Transverse colon (tissue), 4 donors: ENCODE measurements at regions not wholly inside any gene's neighbourhood (a gene's known extent, or its start where the extent isn't known, plus 50 kb on each side); places are given as distances from the start of the nearest gene placed in this dataset.
A peak's percentile ranks its signal among the peaks of the same experiment; 100 is the strongest.
"Not testable (repeated sequence)": the region's sequence is repeated elsewhere in the genome, so short reads cannot be mapped to it uniquely, and the experiment has no call there.

Source experiments
- DNase-seq: peaks from one replicate; pipeline ENCODE4 v3.0.0-alpha.2; 2019
- H3K27ac ChIP-seq, 4 donors: fragments of 200-600 bp; sonication (generic); 2 replicates each; pipeline ENCODE4 v1.5.1; 2016 to 2018; ENCODE audit warnings: inconsistent platforms in 4 of 4
- H3K27me3 ChIP-seq: fragments of 200-600 bp; sonication (generic); 2 replicates; pipeline ENCODE4 v1.5.1; 2017; ENCODE audit warnings: inconsistent platforms
- H3K36me3 ChIP-seq, 4 donors: fragments of 200-600 bp; sonication (generic); 2 replicates each; pipeline ENCODE4 v1.5.1; 2017 to 2019; ENCODE audit warnings: inconsistent platforms in 4 of 4
- H3K4me1 ChIP-seq, 4 donors: fragments of 200-600 bp; sonication (generic); 2 replicates each; pipeline ENCODE4 v1.5.1; 2017 to 2020; ENCODE audit warnings: inconsistent platforms in 4 of 4
- H3K4me3 ChIP-seq, 4 donors: fragments of 200-600 bp; sonication (generic); 1 replicate in 1 of 4; 2 replicates in 3 of 4; pipeline versions ENCODE4 v1.5.1 to v1.6.1; 2017 to 2019; ENCODE audit warnings: inconsistent platforms in 4 of 4
- H3K9me3 ChIP-seq, 2 donors: fragments of 200-600 bp; sonication (generic); 2 replicates each; pipeline ENCODE4 v1.5.1; 2017 to 2019; ENCODE audit warnings: inconsistent platforms in 2 of 2
- WGBS, 2 donors: methylation state at CpG; one replicate each; pipeline ENCODE4 v1.1.5; 2018; ENCODE audit warnings: low coverage in 1 of 2; 5-methylcytosine and 5-hydroxymethylcytosine counted together
- in situ Hi-C, 4 donors: fragments of 200-750 bp; cut with MboI; loops; one replicate each; pipeline versions ENCODE4 v1.15.0 to v1.15.1; 2017; ENCODE audit warnings: low sequenced_read_pairs in 3 of 4, low pct_ligation_motif_present in 1 of 4, low pct_unique_long_range_greater_than_20kb in 1 of 4
- intact Hi-C: fragments of 100-400 bp; cut with DNase I; formaldehyde crosslinking; loops from one replicate; pipeline ENCODE4 v1.15.1; 2023; ENCODE audit warnings: low total_unique reads

DNA sequence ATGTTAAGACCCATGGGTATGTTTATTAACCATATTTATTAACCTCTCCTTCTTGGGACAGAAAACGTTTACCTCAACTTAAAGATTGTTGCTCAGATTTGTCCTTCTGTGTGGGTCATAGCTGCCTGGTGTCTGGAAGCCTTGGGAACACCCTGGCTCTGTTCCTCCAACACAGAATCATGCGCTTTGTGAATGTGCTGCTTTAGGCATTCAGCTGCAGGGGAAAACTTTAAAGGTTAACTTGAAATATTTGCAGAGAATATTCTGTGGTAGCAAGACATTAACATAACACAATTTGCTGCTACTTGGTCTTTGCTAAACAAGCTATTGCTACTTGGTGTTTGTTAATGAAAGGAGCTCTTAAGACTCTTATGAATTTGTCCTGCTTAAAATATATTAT, 50.5 kb upstream of the THOC3 start:
- no CpG with 5 or more reads among the region's 2 CpGs for WGBS, 2 donors
- in situ Hi-C loops: not testable (repeated sequence)

DNA sequence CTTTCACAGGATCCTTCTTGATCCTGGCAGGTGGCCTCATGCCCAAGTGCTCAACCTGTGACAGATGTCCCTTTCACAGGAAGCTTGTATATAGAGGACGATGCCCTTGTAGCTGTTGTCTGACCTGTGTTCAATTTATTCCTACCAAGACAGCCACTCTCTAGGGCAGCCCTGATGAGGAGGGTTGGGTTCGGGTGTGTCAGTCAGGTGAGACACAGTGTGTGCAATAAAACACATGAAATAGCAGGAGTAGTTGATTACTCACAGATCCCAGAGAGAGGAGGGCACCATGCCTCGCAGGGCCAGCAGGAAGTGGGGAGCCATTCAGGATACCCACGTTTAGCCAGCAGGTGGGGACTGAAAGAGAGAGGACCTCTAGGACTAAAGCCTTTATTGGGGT, 52.7 kb upstream of the THOC3 start:
- H3K4me3 ChIP-seq, H3K4me1 ChIP-seq, H3K36me3 ChIP-seq, H3K9me3 ChIP-seq, intact Hi-C loops, in situ Hi-C loops, H3K27me3 ChIP-seq, H3K27ac ChIP-seq: not testable (repeated sequence)
- DNase-seq: peak; percentile 80
- 29% methylated on average over 1 of the region's 4 CpGs; no CpG with 5 or more reads in 1 of the 2 donors for WGBS, 2 donors

More for the DNA sequence above, 50.5 kb upstream of the THOC3 start:
- H3K4me1 ChIP-seq, H3K36me3 ChIP-seq, H3K27ac ChIP-seq, H3K9me3 ChIP-seq, H3K4me3 ChIP-seq, intact Hi-C loops, DNase-seq, H3K27me3 ChIP-seq: not testable (repeated sequence)

DNA sequence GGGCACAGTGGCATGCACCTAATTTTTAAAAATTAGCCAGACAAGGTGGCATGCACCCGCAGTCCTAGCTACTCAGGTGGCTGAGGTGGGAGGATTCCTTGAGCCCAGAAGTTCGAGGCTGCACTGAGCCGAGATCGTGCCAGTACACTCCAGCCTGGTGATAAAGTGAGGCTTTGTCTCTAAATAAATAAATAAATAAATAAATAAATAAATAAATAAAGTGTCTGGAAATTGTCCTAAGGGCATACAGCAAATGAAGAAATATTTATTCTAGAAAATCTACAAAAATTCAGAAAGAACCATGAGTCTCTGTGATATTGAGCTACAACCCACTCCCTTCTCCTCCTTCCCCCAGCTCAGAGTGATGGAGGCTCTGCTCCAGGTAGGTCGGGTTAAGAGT, 55.4 kb upstream of the THOC3 start:
- not testable (repeated sequence) for H3K36me3 ChIP-seq

DNA sequence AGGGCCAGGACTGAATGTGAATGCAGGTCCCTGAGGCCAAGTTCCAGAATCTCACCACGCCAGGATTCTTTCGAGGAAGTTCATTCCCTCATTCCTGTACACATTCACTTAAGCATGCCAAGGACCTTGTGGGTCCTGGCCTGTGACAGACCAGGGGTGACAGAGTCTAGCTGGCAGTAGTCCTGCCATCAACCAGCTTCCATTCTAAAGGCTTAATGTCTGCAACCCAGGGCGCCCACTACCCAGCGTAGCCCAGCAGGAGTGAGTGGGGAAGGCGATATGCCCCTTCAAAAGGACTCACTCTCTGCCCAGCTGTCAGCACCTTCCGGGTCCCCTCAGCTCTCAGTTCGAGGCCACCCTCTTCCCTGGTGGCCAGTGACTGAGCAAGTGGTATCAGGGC, 61.3 kb upstream of the THOC3 start:
- H3K27me3 ChIP-seq, H3K27ac ChIP-seq, H3K4me1 ChIP-seq, in situ Hi-C loops, H3K36me3 ChIP-seq, H3K9me3 ChIP-seq, DNase-seq, intact Hi-C loops, H3K4me3 ChIP-seq: not testable (repeated sequence)
- 88% methylated on average over 5 of the region's 7 CpGs; no CpG with 5 or more reads in 1 of the 2 donors for WGBS, 2 donors

More for the DNA sequence above, 55.4 kb upstream of the THOC3 start:
- DNase-seq, intact Hi-C loops, H3K9me3 ChIP-seq, H3K4me1 ChIP-seq, H3K27me3 ChIP-seq, H3K27ac ChIP-seq, H3K4me3 ChIP-seq, in situ Hi-C loops: not testable (repeated sequence)
- 89% methylated on average over 4 of the region's 5 CpGs; no CpG with 5 or more reads in 1 of the 2 donors for WGBS, 2 donors

DNA sequence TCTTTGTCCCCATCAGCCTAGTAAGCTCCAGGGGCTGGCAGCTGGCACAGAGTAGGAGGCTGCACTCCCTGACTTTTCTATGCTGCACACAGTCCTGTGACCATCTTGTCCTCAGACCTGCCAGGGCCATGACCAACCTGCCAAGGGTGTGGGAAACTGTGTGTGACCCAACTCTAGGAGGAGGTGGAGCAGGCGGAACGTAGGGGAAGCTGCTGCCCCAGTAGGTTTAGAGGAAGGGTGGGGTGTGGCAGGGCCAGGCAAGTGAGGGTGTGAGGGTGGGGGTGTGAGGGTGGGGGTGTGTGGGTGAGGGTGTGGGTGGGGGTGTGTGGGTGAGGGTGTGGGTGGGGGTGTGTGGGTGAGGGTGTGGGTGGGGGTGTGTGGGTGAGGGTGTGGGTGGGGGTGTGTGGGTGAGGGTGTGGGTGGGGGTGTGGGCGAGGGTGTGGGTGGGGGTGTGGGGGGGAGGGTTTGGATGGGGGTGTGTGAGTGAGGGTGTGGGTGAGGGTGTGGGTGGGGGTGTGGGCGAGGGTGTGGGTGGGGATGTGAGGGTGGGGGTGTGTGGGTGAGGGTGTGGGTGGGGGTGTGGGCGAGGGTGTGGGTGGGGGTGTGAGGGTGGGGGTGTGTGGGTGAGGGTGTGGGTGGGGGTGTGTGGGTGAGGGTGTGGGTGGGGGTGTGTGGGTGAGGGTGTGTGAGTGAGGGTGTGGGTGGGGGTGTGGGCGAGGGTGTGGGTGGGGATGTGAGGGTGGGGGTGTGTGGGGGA, 62.4 kb upstream of the THOC3 start:
- intact Hi-C loops, H3K4me3 ChIP-seq, H3K27me3 ChIP-seq, DNase-seq, H3K27ac ChIP-seq, H3K36me3 ChIP-seq, H3K9me3 ChIP-seq, in situ Hi-C loops, H3K4me1 ChIP-seq: not testable (repeated sequence)
- WGBS, 2 donors: no CpG with 5 or more reads among the region's 6 CpGs

DNA sequence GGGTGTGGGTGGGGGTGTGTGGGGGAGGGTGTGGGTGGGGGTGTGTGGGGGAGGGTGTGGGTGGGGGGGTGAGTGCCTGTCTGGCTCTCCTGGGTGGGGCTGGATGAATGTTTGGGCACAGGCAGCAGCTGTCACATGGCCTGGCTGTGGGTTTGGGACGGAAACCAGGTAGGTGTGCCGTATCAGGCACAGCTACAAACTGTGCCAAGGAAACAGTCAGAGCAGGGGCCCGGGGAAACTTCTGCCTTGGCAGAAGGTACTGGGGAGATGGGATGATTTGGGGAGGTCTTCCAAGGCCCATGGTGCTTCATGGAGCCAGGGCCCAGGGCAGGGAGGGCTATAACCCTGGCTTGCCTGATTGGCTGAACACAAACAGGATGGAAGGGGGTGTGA, 63.0 kb upstream of the THOC3 start:
- DNase-seq, in situ Hi-C loops, H3K9me3 ChIP-seq, H3K36me3 ChIP-seq, intact Hi-C loops, H3K4me1 ChIP-seq, H3K27me3 ChIP-seq, H3K4me3 ChIP-seq, H3K27ac ChIP-seq: not testable (repeated sequence)
- 38% methylated on average over 2 of the region's 3 CpGs; no CpG with 5 or more reads in 1 of the 2 donors for WGBS, 2 donors

DNA sequence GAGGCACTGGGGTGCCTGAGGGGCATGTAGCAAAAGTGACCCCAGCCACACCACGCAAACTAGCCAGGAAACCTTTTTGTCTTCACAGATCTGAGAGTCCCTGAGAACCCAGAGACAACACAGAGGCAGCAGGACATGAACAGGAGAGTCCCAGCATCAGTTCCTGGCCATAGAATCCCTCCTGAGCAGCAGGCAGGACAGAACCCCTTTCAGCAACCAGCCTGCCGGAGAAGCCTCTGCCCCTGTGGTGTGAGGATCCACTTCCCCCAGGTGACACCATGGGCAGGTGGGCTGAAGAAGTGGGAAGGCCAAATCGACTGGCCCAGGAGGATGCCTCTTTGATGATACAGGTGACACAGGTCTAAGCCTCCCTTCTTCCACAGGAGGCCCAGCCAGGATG, 65.1 kb upstream of the THOC3 start:
- H3K27me3 ChIP-seq, H3K9me3 ChIP-seq, H3K36me3 ChIP-seq, intact Hi-C loops, in situ Hi-C loops, DNase-seq, H3K27ac ChIP-seq, H3K4me3 ChIP-seq, H3K4me1 ChIP-seq: not testable (repeated sequence)
- 70% methylated on average over 2 of the region's 3 CpGs; no CpG with 5 or more reads in 1 of the 2 donors for WGBS, 2 donors

DNA sequence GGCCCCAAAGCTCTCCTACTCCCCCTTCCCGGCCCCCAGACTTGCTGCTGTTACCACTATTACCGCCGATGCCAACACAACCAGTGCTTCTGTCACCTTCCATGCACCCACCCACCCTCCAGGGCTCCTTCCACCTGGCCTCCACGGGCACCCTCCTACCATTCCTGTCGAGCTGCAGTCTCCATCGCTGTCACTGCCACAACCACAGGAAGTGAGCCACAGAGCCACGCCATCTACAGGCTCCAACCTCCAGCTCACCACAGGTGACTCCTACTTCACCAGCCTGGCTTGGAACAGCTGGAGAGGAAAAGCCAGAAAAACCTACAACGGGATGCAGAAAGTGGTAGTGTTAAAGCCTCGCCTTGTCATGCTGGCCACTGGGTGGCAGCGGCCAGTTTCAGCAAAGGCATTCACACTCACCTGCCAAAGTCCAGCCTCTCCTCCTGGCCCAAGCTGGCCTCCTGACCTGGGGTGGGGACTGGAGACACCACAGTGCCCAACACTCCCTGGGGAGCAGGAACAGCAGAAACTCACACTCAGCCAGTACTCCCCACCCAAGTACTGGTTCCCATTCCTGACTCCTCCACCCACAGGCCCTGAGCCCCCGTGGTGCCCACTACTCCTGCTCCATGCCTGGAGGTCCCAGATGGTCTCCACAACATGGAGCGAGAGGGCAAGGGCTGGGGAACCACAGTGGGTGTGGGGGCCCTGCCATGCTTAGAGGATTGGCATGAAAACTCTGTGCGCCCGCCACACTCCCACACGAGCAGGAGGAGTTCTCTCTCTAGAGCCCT, 66.5 kb upstream of the THOC3 start:
- H3K27me3 ChIP-seq, H3K9me3 ChIP-seq, H3K4me1 ChIP-seq, intact Hi-C loops, H3K36me3 ChIP-seq, H3K27ac ChIP-seq, H3K4me3 ChIP-seq, in situ Hi-C loops: not testable (repeated sequence)
- 87% methylated on average over 5 of the region's 15 CpGs; no CpG with 5 or more reads in 1 of the 2 donors for WGBS, 2 donors
- peak; percentile 25 for DNase-seq

DNA sequence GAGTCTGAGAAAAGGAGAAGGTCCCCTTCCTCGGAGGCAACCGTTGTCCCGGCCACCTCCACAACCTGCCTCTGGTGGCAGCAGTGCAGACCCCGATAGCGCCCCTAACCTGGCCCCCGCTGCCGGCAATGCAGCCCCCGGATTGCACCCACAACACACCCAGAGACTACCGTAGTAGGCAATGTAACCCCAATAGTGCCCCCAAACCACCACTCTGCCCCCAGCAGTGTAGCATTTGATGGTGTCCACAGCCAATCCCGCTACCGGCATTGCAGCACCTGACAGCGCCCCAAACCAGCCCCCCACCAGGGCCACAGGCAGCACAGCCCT, 67.1 kb upstream of the THOC3 start:
- DNase-seq, H3K9me3 ChIP-seq, in situ Hi-C loops, H3K4me1 ChIP-seq, H3K27ac ChIP-seq, intact Hi-C loops, H3K27me3 ChIP-seq, H3K36me3 ChIP-seq, H3K4me3 ChIP-seq: not testable (repeated sequence)
- WGBS, 2 donors: 90% methylated on average over 2 of the region's 12 CpGs; no CpG with 5 or more reads in 1 of the 2 donors

DNA sequence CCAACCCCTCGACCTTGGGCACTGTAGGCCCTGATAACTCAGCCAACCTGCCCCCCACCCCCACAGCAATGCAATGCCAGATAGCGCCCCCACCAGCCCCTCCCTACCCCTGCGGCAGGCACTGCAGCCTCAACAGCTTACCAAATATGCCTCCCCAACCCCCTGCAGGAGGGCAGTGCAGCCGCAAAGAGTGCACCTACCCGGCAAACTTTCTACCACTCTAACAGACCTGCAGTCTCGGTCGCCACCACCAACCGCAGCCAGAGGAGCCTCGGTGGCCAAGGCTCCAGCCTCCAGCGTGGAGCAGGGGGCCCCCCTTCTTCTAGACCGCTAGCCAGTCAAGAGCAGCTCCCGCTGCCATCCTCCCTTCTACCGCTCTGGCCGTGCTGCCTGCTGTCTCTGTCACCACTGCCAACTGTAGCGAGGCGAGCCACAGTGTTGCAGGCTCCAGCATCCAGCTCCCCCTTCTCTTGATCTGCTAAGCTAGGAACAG, 67.7 kb upstream of the THOC3 start:
- H3K27ac ChIP-seq, H3K27me3 ChIP-seq, H3K36me3 ChIP-seq, H3K9me3 ChIP-seq, H3K4me3 ChIP-seq, intact Hi-C loops, in situ Hi-C loops, H3K4me1 ChIP-seq, DNase-seq: not testable (repeated sequence)
- WGBS, 2 donors: 92% methylated on average over 15 of the region's 16 CpGs; no CpG with 5 or more reads in 1 of the 2 donors
